Neural progenitor cell (in vitro differentiated cells): ENCODE measurements at regions not wholly inside any gene's neighbourhood (a gene's known extent, or its start where the extent isn't known, plus 50 kb on each side); places are given as distances from the start of the nearest gene placed in this dataset.

Experiments
- CTCF ChIP-seq: fragments of 200-600 bp; sonication (generic); IDR thresholded peaks from 2 replicates; pipeline ENCODE4 v1.5.1; 2017; ENCODE audit warnings: antibody characterized with exemption, mild to moderate bottlenecking
- EZH2 ChIP-seq: fragments of 200-600 bp; sonication (generic); IDR thresholded peaks from 2 replicates; pipeline ENCODE4 v1.6.1; 2017; ENCODE audit warnings: antibody characterized with exemption, mild to moderate bottlenecking, moderate library complexity
- EZH2phosphoT487 ChIP-seq: fragments of 200-600 bp; sonication (generic); IDR thresholded peaks from 2 replicates; pipeline ENCODE4 v1.6.1; 2017; ENCODE audit warnings: antibody characterized with exemption

GRCh38 chr10:131650169-131650705, 250.6 kb upstream of the PPP2R2D start:
- TF ChIP-seq CTCF (no peak), EZH2phosphoT487 (no peak), EZH2 (no peak)
